HEK293 (cell line): ENCODE measurements at regions not wholly inside any gene's neighbourhood (a gene's known extent, or its start where the extent isn't known, plus 50 kb on each side); places are given as distances from the start of the nearest gene placed in this dataset.

ENCODE experiments used
- CTCF ChIP-seq: fragments of 450-650 bp; formaldehyde crosslinking; IDR thresholded peaks from 2 replicates; pipeline ENCODE4 v1.5.1; 2016; ENCODE audit warnings: missing biosample characterization, missing genetic modification characterization
- ZNF580 ChIP-seq: fragments of 450-650 bp; formaldehyde crosslinking; IDR thresholded peaks from 2 replicates; pipeline ENCODE4 v1.5.1; 2016; ENCODE audit warnings: missing biosample characterization, missing genetic modification characterization
- TF ChIP-seq, protein P1 (sequence below): fragments of 450-650 bp; formaldehyde crosslinking; IDR thresholded peaks from 2 replicates; pipeline ENCODE4 v1.5.1; 2017; ENCODE audit warnings: missing biosample characterization, missing genetic modification characterization

- no peak for TF ChIP-seq ZNF580 (tag by site-specific recombination)
- no peak for TF ChIP-seq CTCF
- TF ChIP-seq, protein P1, sequence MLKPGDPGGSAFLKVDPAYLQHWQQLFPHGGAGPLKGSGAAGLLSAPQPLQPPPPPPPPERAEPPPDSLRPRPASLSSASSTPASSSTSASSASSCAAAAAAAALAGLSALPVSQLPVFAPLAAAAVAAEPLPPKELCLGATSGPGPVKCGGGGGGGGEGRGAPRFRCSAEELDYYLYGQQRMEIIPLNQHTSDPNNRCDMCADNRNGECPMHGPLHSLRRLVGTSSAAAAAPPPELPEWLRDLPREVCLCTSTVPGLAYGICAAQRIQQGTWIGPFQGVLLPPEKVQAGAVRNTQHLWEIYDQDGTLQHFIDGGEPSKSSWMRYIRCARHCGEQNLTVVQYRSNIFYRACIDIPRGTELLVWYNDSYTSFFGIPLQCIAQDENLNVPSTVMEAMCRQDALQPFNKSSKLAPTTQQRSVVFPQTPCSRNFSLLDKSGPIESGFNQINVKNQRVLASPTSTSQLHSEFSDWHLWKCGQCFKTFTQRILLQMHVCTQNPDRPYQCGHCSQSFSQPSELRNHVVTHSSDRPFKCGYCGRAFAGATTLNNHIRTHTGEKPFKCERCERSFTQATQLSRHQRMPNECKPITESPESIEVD (tag by site-specific recombination): no peak
Observed at GRCh38 chr5:82862711-82863110, 214.5 kb downstream of the TMEM167A start.
